Thoracic aorta (tissue), 2 donors: ENCODE measurements at regions not wholly inside any gene's neighbourhood (a gene's known extent, or its start where the extent isn't known, plus 50 kb on each side); places are given as distances from the start of the nearest gene placed in this dataset.

Source experiments
- ATAC-seq: fragments of 150-250 bp; one replicate; pipeline ENCODE4 v1.8.0; 2017; ENCODE audit warnings: low read depth; ENCODE audit not compliant: insufficient number of reproducible peaks, low FRiP score
- DNase-seq: peaks from one replicate; pipeline ENCODE4 v3.0.0-alpha.2; 2020; ENCODE audit warnings: low spot score
- H3K27ac ChIP-seq, 2 donors: fragments of 200-600 bp; sonication (generic); 1 replicate in 1 of 2; 2 replicates in 1 of 2; pipeline ENCODE4 v1.5.1; 2016; ENCODE audit warnings: mild to moderate bottlenecking in 2 of 2, moderate library complexity in 2 of 2
- H3K27me3 ChIP-seq: fragments of 200-600 bp; sonication (generic); replicated peaks from 2 replicates; pipeline ENCODE4 v1.6.0; 2016; ENCODE audit warnings: mild to moderate bottlenecking; ENCODE audit not compliant: insufficient read depth
- H3K36me3 ChIP-seq: fragments of 200-600 bp; sonication (generic); one replicate; pipeline ENCODE4 v1.5.1; 2016
- H3K4me1 ChIP-seq, 2 donors: fragments of 200-600 bp; sonication (generic); 1 replicate in 1 of 2; 2 replicates in 1 of 2; pipeline versions ENCODE4 v1.5.1 to v1.6.0; 2016; ENCODE audit warnings: low read depth in 2 of 2, mild to moderate bottlenecking in 1 of 2; ENCODE audit not compliant: control insufficient read depth in 1 of 2
- H3K4me3 ChIP-seq: fragments of 200-600 bp; sonication (generic); 2 replicates; pipeline ENCODE4 v1.5.1; 2016; ENCODE audit warnings: mild to moderate bottlenecking
- H3K9me3 ChIP-seq: fragments of 200-600 bp; sonication (generic); 2 replicates; pipeline ENCODE4 v1.5.1; 2016
- CTCF ChIP-seq: fragments of 200-600 bp; sonication (generic); IDR thresholded peaks from one replicate; pipeline ENCODE4 v1.5.1; 2019; ENCODE audit warnings: antibody characterized with exemption

- Histone ChIP-seq H3K9me3 (no peaks in the 10 kb centered on the region), H3K4me3 (no peak overlapping the region), H3K36me3 (no peaks in the 10 kb centered on the region), H3K4me1 (no peaks in the 10 kb centered on the region), H3K27ac (no peak overlapping the region), H3K27me3 (no peaks in the 10 kb centered on the region)
- DNase-seq (no peak), ATAC-seq (no peak)
- TF ChIP-seq CTCF, result no peak
These were observed 120.9 kb upstream of the IFNGR1 start for GRCh38 chr6:137339929-137340559.

GRCh38 chr6:137334884-137335283 is 115.7 kb upstream of the IFNGR1 start:
- Histone ChIP-seq H3K9me3 (no peaks in the 10 kb centered on the region), H3K4me3 (no peak overlapping the region), H3K4me1 (no peaks in the 10 kb centered on the region), H3K27me3 (no peaks in the 10 kb centered on the region), H3K27ac (no peak overlapping the region), H3K36me3 (no peaks in the 10 kb centered on the region)
- no peak for DNase-seq
- ATAC-seq, result no peak
- no peak for TF ChIP-seq CTCF

- ATAC-seq (no peak), DNase-seq (no peak)
- no peaks in the 10 kb centered on the region for H3K9me3 ChIP-seq
- no peak overlapping the region for H3K4me3 ChIP-seq
- H3K27ac ChIP-seq, result no peak overlapping the region
- TF ChIP-seq CTCF, result no peak
- no peaks in the 10 kb centered on the region for H3K4me1 ChIP-seq
- no peaks in the 10 kb centered on the region for H3K27me3 ChIP-seq
- H3K36me3 ChIP-seq, result no peaks in the 10 kb centered on the region
These were observed 114.9 kb upstream of the IFNGR1 start for GRCh38 chr6:137334094-137334493.

- Histone ChIP-seq H3K4me1 (no peaks in the 10 kb centered on the region), H3K4me3 (no peak overlapping the region), H3K27ac (no peak overlapping the region), H3K27me3 (no peaks in the 10 kb centered on the region), H3K9me3 (no peaks in the 10 kb centered on the region), H3K36me3 (no peaks in the 10 kb centered on the region)
- no peak for DNase-seq
- ATAC-seq, result no peak
- TF ChIP-seq CTCF, result no peak
These were observed 113.6 kb upstream of the IFNGR1 start for GRCh38 chr6:137332637-137333280.

- H3K4me3 ChIP-seq, result no peak overlapping the region
- no peaks in the 10 kb centered on the region for H3K36me3 ChIP-seq
- no peaks in the 10 kb centered on the region for H3K27me3 ChIP-seq
- DNase-seq (no peak), ATAC-seq (no peak)
- no peaks in the 10 kb centered on the region for H3K4me1 ChIP-seq
- H3K27ac ChIP-seq, result no peak overlapping the region
- no peaks in the 10 kb centered on the region for H3K9me3 ChIP-seq
- TF ChIP-seq CTCF, result no peak
These were observed 104.7 kb upstream of the IFNGR1 start for GRCh38 chr6:137323860-137324259.
